Smooth muscle cell (in vitro differentiated cells): ENCODE measurements at regions not wholly inside any gene's neighbourhood (a gene's known extent, or its start where the extent isn't known, plus 50 kb on each side); places are given as distances from the start of the nearest gene placed in this dataset.

Source experiments
- DNase-seq: peaks from one replicate; lab custom pipeline; 2025; ENCODE audit not compliant: unreplicated experiment; lab: John Stamatoyannopoulos, UW
- H2AFZ ChIP-seq: fragments of 200-600 bp; sonication (generic); 2 replicates; pipeline ENCODE4 v1.6.0; 2016; ENCODE audit warnings: antibody characterized with exemption, low read depth, mild to moderate bottlenecking
- H3F3A ChIP-seq: fragments of 200-600 bp; sonication (generic); 2 replicates; pipeline ENCODE4 v1.6.0; 2017; ENCODE audit warnings: antibody characterized with exemption, low read depth
- H3K27ac ChIP-seq: fragments of 200-600 bp; sonication (generic); 2 replicates; pipeline ENCODE4 v1.5.1; 2016; ENCODE audit warnings: low read depth, mild to moderate bottlenecking
- H3K27me3 ChIP-seq: fragments of 200-600 bp; sonication (generic); 2 replicates; pipeline ENCODE4 v1.6.1; 2016; ENCODE audit warnings: low read depth, mild to moderate bottlenecking
- H3K36me3 ChIP-seq: fragments of 200-600 bp; sonication (generic); 2 replicates; pipeline ENCODE4 v1.5.1; 2016; ENCODE audit warnings: low read depth
- H3K4me1 ChIP-seq: fragments of 200-600 bp; sonication (generic); 2 replicates; pipeline ENCODE4 v1.5.1; 2016; ENCODE audit warnings: low read depth
- H3K4me2 ChIP-seq: fragments of 200-600 bp; sonication (generic); 2 replicates; pipeline ENCODE4 v1.6.0; 2016; ENCODE audit warnings: mild to moderate bottlenecking
- H3K4me3 ChIP-seq: fragments of 200-600 bp; sonication (generic); 2 replicates; pipeline ENCODE4 v1.5.1; 2016; ENCODE audit warnings: mild to moderate bottlenecking
- H3K79me2 ChIP-seq: fragments of 200-600 bp; sonication (generic); 2 replicates; pipeline ENCODE4 v1.6.0; 2016; ENCODE audit warnings: low read depth, mild to moderate bottlenecking
- H3K9ac ChIP-seq: fragments of 200-600 bp; sonication (generic); 2 replicates; pipeline ENCODE4 v1.6.0; 2016; ENCODE audit warnings: low read depth
- H3K9me3 ChIP-seq: fragments of 200-600 bp; sonication (generic); replicated peaks from 2 replicates; pipeline ENCODE4 v1.5.1; 2016; ENCODE audit warnings: low read depth
- H4K20me1 ChIP-seq: fragments of 200-600 bp; sonication (generic); 2 replicates; pipeline ENCODE4 v1.6.0; 2016; ENCODE audit warnings: low read depth
- CTCF ChIP-seq: fragments of 200-600 bp; sonication (generic); IDR thresholded peaks from 2 replicates; pipeline ENCODE4 v1.5.1; 2017; ENCODE audit warnings: borderline replicate concordance, mild to moderate bottlenecking, antibody characterized with exemption; ENCODE audit not compliant: insufficient read depth, poor library complexity, severe bottlenecking
- WGBS: methylation state at CpG from one replicate; pipeline ENCODE4 v1.1.7; 2016; ENCODE audit warnings: low lambda C conversion rate; 5-methylcytosine and 5-hydroxymethylcytosine counted together

GRCh38 chr1:25109531-25109951 lies 122.8 kb downstream of the SYF2 start:
- no peaks in the 10 kb centered on the region for H3K27me3 ChIP-seq
- H2AFZ ChIP-seq, result no peak overlapping the region
- H3K4me1 ChIP-seq, result no peaks in the 10 kb centered on the region
- no peaks in the 10 kb centered on the region for H3K79me2 ChIP-seq
- H3K9me3 ChIP-seq, result no peaks in the 10 kb centered on the region
- no peaks in the 10 kb centered on the region for H3F3A ChIP-seq
- no peak for TF ChIP-seq CTCF
- H3K9ac ChIP-seq, result no peak overlapping the region
- WGBS, result 97% methylated on average over 2 of the region's 2 CpGs
- H4K20me1 ChIP-seq, result no peaks in the 10 kb centered on the region
- H3K36me3 ChIP-seq, result no peaks in the 10 kb centered on the region
- DNase-seq, result no peak
- H3K4me3 ChIP-seq, result no peak overlapping the region
- no peak overlapping the region for H3K4me2 ChIP-seq
- H3K27ac ChIP-seq, result no peak overlapping the region

GRCh38 chr1:25107643-25108010 lies 124.7 kb downstream of the SYF2 start:
- no peaks in the 10 kb centered on the region for H3K4me1 ChIP-seq
- H2AFZ ChIP-seq, result no peak overlapping the region
- H3K9ac ChIP-seq, result peak overlapping the region; percentile 81
- H3K9me3 ChIP-seq, result no peaks in the 10 kb centered on the region
- H3K27ac ChIP-seq, result peak overlapping the region; percentile 89
- no peaks in the 10 kb centered on the region for H3K79me2 ChIP-seq
- H4K20me1 ChIP-seq, result no peaks in the 10 kb centered on the region
- H3F3A ChIP-seq, result no peaks in the 10 kb centered on the region
- no peak overlapping the region for H3K4me3 ChIP-seq
- H3K4me2 ChIP-seq, result no peak overlapping the region
- no peaks in the 10 kb centered on the region for H3K27me3 ChIP-seq
- WGBS, result 58% methylated on average over 9 of the region's 9 CpGs
- H3K36me3 ChIP-seq, result no peaks in the 10 kb centered on the region
- no peak for DNase-seq
- no peak for TF ChIP-seq CTCF

GRCh38 chr1:25106976-25107642 lies 125.2 kb downstream of the SYF2 start:
- H3K27ac ChIP-seq, result peak overlapping the region; percentile 89
- H3K4me1 ChIP-seq, result no peaks in the 10 kb centered on the region
- DNase-seq, result no peak
- no peak overlapping the region for H3K4me3 ChIP-seq
- no peaks in the 10 kb centered on the region for H3F3A ChIP-seq
- H3K79me2 ChIP-seq, result no peaks in the 10 kb centered on the region
- H4K20me1 ChIP-seq, result no peaks in the 10 kb centered on the region
- WGBS, result 93% methylated on average over 20 of the region's 20 CpGs
- H2AFZ ChIP-seq, result no peak overlapping the region
- no peaks in the 10 kb centered on the region for H3K36me3 ChIP-seq
- H3K4me2 ChIP-seq, result no peak overlapping the region
- H3K27me3 ChIP-seq, result no peaks in the 10 kb centered on the region
- no peaks in the 10 kb centered on the region for H3K9me3 ChIP-seq
- TF ChIP-seq CTCF, result no peak
- peak overlapping the region; percentile 81 for H3K9ac ChIP-seq

- H3K36me3 ChIP-seq, result no peaks in the 10 kb centered on the region
- no peaks in the 10 kb centered on the region for H3F3A ChIP-seq
- no peak overlapping the region for H3K9ac ChIP-seq
- H3K4me3 ChIP-seq, result no peak overlapping the region
- no peaks in the 10 kb centered on the region for H3K4me1 ChIP-seq
- no peak for TF ChIP-seq CTCF
- no peaks in the 10 kb centered on the region for H3K79me2 ChIP-seq
- H3K27ac ChIP-seq, result peak overlapping the region; percentile 89
- WGBS, result 64% methylated on average over 5 of the region's 5 CpGs
- H4K20me1 ChIP-seq, result no peaks in the 10 kb centered on the region
- DNase-seq, result no peak
- no peaks in the 10 kb centered on the region for H3K27me3 ChIP-seq
- H3K4me2 ChIP-seq, result no peak overlapping the region
- no peaks in the 10 kb centered on the region for H3K9me3 ChIP-seq
- H2AFZ ChIP-seq, result no peak overlapping the region
Observed at GRCh38 chr1:25106352-25106751, 126.0 kb downstream of the SYF2 start.
